Parathyroid adenoma (tissue), 2 donors: ENCODE measurements at regions not wholly inside any gene's neighbourhood (a gene's known extent, or its start where the extent isn't known, plus 50 kb on each side); places are given as distances from the start of the nearest gene placed in this dataset.

Experiments used
- H2AFZ ChIP-seq: fragments of 300-600 bp; sonication (generic); one replicate; pipeline ENCODE4 v1.7.0; 2017; ENCODE audit warnings: antibody characterized with exemption, mild to moderate bottlenecking
- H3K27ac ChIP-seq: fragments of 300-600 bp; sonication (generic); one replicate; pipeline ENCODE4 v1.7.0; 2017
- H3K27me3 ChIP-seq: fragments of 300-600 bp; sonication (generic); one replicate; pipeline ENCODE4 v1.7.0; 2017; ENCODE audit warnings: low read length; ENCODE audit not compliant: control insufficient read depth, insufficient read depth
- H3K36me3 ChIP-seq: fragments of 300-600 bp; sonication (generic); one replicate; pipeline ENCODE4 v1.7.0; 2017; ENCODE audit warnings: low read length; ENCODE audit not compliant: control insufficient read depth, insufficient read depth
- H3K4me1 ChIP-seq: fragments of 300-600 bp; sonication (generic); one replicate; pipeline ENCODE4 v1.7.0; 2017; ENCODE audit warnings: control low read depth
- H3K4me2 ChIP-seq: fragments of 300-600 bp; sonication (generic); one replicate; pipeline ENCODE4 v1.7.0; 2017; ENCODE audit warnings: low read length
- H3K4me3 ChIP-seq: fragments of 300-600 bp; sonication (generic); one replicate; pipeline ENCODE4 v1.7.0; 2017; ENCODE audit warnings: low read depth, low read length
- H3K79me2 ChIP-seq: fragments of 300-600 bp; sonication (generic); one replicate; pipeline ENCODE4 v1.7.0; 2017; ENCODE audit warnings: control low read depth
- H3K9ac ChIP-seq: fragments of 300-600 bp; sonication (generic); one replicate; pipeline ENCODE4 v1.7.0; 2017; ENCODE audit warnings: mild to moderate bottlenecking
- H3K9me3 ChIP-seq: fragments of 300-600 bp; sonication (generic); one replicate; pipeline ENCODE4 v1.7.0; 2017; ENCODE audit warnings: low read length; ENCODE audit not compliant: control insufficient read depth
- CTCF ChIP-seq: fragments of 300-600 bp; sonication (generic); IDR thresholded peaks from one replicate; pipeline ENCODE4 v1.7.0; 2017; ENCODE audit warnings: antibody characterized with exemption, mild to moderate bottlenecking
- donor health status: primary hyperparathyroidism.

- no peaks in the 10 kb centered on the region for H3K79me2 ChIP-seq
- H3K4me2 ChIP-seq: no peak overlapping the region
- H3K27me3 ChIP-seq: no peaks in the 10 kb centered on the region
- H2AFZ ChIP-seq: no peak overlapping the region
- no peak overlapping the region for H3K4me3 ChIP-seq
- no peak for TF ChIP-seq CTCF
- no peaks in the 10 kb centered on the region for H3K36me3 ChIP-seq
- no peak overlapping the region for H3K27ac ChIP-seq
- no peaks in the 10 kb centered on the region for H3K9me3 ChIP-seq
- H3K4me1 ChIP-seq: no peaks in the 10 kb centered on the region
- H3K9ac ChIP-seq: no peak overlapping the region
These were observed 238.5 kb upstream of the FANCL start for GRCh38 chr2:58479535-58480140.

- Histone ChIP-seq H3K27ac (no peak overlapping the region), H3K79me2 (no peaks in the 10 kb centered on the region), H3K9ac (no peak overlapping the region), H3K9me3 (no peaks in the 10 kb centered on the region), H3K27me3 (no peaks in the 10 kb centered on the region), H3K4me1 (no peaks in the 10 kb centered on the region), H3K4me3 (no peak overlapping the region), H3K36me3 (no peaks in the 10 kb centered on the region), H2AFZ (no peak overlapping the region), H3K4me2 (no peak overlapping the region)
- no peak for TF ChIP-seq CTCF
These were observed 235.4 kb upstream of the FANCL start for GRCh38 chr2:58476556-58476955.

- Histone ChIP-seq H3K4me3 (no peak overlapping the region), H2AFZ (no peak overlapping the region), H3K79me2 (no peaks in the 10 kb centered on the region), H3K36me3 (no peaks in the 10 kb centered on the region), H3K27ac (no peak overlapping the region), H3K9ac (no peak overlapping the region), H3K27me3 (no peaks in the 10 kb centered on the region), H3K4me1 (no peaks in the 10 kb centered on the region), H3K9me3 (no peaks in the 10 kb centered on the region), H3K4me2 (no peak overlapping the region)
- TF ChIP-seq CTCF: no peak
These were observed 234.6 kb upstream of the FANCL start for GRCh38 chr2:58475756-58476155.

GRCh38 chr2:58473165-58473564 lies 232.0 kb upstream of the FANCL start:
- no peaks in the 10 kb centered on the region for H3K36me3 ChIP-seq
- H3K9me3 ChIP-seq: no peaks in the 10 kb centered on the region

More at GRCh38 chr2:58473165-58473564, 232.0 kb upstream of the FANCL start:
- no peak overlapping the region for H2AFZ ChIP-seq
- no peak for TF ChIP-seq CTCF
- no peak overlapping the region for H3K4me2 ChIP-seq
- no peaks in the 10 kb centered on the region for H3K4me1 ChIP-seq
- no peak overlapping the region for H3K4me3 ChIP-seq
- H3K9ac ChIP-seq: no peak overlapping the region
- H3K27ac ChIP-seq: no peak overlapping the region
- H3K79me2 ChIP-seq: no peaks in the 10 kb centered on the region
- no peaks in the 10 kb centered on the region for H3K27me3 ChIP-seq
